KOPT-K1 (cell line): ENCODE measurements at regions not wholly inside any gene's neighbourhood (a gene's known extent, or its start where the extent isn't known, plus 50 kb on each side); places are given as distances from the start of the nearest gene placed in this dataset.
"Not testable (repeated sequence)": the region's sequence is repeated elsewhere in the genome, so short reads cannot be mapped to it uniquely, and the experiment has no call there.

Source experiments
- H3K27ac ChIP-seq: fragments of 200-600 bp; sonication (generic); 2 replicates; pipeline ENCODE4 v1.5.1; 2016; ENCODE audit warnings: antibody characterized with exemption, mild to moderate bottlenecking, low read depth, low read length; ENCODE audit not compliant: poor library complexity, severe bottlenecking
- H3K36me3 ChIP-seq: fragments of 200-600 bp; sonication (generic); 2 replicates; pipeline ENCODE4 v1.5.1; 2017; ENCODE audit warnings: antibody characterized with exemption, mild to moderate bottlenecking, low read length, moderate library complexity; ENCODE audit not compliant: insufficient read depth
- H3K9me3 ChIP-seq: fragments of 200-600 bp; sonication (generic); 2 replicates; pipeline ENCODE4 v1.5.1; 2017; ENCODE audit warnings: antibody characterized with exemption, low read length, mild to moderate bottlenecking; ENCODE audit not compliant: insufficient read depth, poor library complexity, severe bottlenecking

DNA sequence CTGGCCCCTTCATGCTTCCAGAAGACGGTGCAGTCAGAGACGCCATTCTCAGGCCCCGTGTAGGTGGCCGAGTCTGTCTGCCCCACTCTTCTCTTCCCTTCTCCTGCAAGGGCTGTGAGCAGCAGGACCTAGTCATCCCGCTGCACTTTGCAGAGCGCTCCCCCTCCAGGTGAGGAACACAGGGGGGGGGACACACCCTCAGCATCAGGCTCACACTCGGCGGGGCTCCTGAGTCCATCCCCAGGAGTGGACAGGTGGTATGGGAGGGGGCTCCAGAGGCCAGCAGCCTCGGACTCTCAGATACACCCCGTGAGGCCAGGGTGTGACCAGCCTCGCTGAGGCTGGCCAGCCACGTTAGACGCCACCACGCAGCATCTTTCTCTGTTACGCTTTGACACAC is 460.5 kb upstream of the MYT1L start:
- no peaks in the 10 kb centered on the region for H3K9me3 ChIP-seq
- no peak overlapping the region for H3K27ac ChIP-seq
- no peaks in the 10 kb centered on the region for H3K36me3 ChIP-seq

DNA sequence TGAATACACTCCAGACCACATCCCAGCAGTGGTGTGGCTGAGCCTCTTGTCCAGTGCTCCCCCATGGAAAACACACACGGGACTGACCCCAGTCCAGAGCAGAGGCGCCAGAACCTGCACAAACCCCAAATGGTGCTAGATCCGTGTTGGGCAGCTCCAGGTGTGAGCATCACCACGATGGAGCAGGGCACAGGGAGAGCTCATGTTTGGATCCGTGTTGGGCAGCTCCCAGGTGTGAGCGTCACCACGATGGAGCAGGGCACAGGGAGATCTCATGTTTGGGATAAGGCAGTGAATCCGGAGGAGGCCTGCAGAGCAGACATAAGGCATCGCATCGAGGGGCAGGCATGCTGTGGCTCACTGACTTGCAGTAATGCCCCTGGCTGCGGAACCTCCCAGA is 460.0 kb upstream of the MYT1L start:
- H3K9me3 ChIP-seq = no peaks in the 10 kb centered on the region
- no peak overlapping the region for H3K27ac ChIP-seq

DNA sequence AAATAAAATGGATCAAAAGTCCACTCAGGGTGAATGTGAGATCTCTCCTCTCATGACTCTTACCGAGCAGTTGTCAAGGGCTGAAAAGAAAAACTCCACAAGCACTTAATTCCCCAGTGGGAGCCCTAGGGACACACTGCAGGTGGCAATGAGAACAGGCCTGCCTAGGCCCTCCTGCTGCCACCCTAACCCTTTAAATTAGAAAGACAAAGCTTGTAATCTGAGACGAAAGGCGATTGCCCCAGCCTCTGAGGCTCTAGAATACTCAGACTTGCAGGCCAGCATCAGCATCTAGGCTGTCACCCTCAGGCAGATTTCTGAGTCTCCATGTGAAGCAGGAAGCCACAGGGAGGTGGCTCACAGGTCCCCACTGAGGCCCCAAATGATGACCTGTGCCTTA is 457.0 kb upstream of the MYT1L start:
- Histone ChIP-seq H3K36me3 (no peaks in the 10 kb centered on the region), H3K9me3 (no peaks in the 10 kb centered on the region), H3K27ac (no peak overlapping the region)

More for the DNA sequence above, 460.0 kb upstream of the MYT1L start:
- no peaks in the 10 kb centered on the region for H3K36me3 ChIP-seq

DNA sequence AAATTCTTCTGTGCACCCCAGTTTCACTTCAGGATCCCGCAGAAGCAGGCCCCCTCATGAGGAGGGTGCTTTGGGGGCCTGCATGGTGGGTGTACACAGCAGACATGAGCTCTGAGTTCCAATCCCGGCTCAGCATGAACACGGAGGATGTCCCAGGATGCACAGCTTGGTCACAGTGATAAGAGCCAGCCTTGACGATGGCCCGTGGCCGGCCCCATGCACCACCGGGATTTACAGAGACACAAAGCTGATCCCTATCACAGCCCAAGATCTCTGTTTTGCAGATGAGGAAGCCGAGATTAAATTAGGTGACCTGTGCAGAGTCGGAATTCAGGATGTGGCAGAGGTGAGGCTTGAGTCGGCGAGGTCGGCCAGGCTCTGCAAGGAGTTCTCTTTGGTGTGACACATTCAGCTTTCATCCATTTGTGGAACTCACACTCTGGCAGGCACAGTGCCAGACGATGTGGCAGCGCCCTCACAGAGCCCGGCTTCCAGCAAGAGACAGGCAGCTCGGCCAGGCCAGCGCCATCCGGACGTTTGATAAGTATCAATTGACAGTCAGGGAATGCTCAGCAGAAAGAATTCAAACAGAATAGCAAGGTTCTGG is 456.3 kb upstream of the MYT1L start:
- Histone ChIP-seq H3K9me3 (no peaks in the 10 kb centered on the region), H3K27ac (no peak overlapping the region), H3K36me3 (no peaks in the 10 kb centered on the region)

DNA sequence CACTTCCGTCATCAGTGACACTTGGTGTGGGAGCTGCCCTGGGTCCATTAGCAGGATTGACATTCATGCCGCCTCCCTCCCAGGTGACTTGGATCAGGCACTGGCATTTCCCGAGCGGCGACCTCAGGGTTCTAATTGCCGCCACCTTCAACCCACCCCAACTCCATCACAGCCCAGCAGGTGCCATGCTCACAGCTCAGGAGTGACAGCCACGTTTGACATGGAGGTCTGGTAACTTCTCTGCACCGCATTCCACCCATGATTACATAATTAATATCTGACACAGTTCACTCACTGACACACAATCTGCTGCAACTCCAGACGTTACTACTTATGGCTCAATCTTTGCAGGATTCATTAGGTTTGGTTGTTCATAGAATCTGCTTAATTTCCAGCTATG is 450.9 kb upstream of the MYT1L start:
- Histone ChIP-seq H3K36me3 (no peaks in the 10 kb centered on the region), H3K27ac (no peak overlapping the region), H3K9me3 (peaks cover 18% of the 10 kb centered on the region)

DNA sequence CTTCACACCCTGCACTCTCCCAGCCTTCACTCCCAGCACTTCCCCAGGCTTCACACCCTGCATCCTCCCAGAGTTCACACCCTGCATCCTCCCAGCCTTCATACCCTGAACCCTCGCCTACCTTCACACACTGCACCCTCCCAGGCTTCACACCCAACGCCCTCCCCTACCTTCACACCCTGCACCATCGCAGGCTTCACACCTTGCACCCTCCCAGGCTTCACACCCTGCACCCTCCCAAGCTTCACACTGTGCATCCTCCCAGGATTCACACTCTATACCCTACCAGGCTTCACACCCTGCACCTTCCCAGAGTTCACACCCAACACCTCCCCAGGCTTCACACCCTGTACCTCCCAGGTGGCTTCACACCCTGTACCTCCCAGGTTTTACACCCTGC is 448.7 kb upstream of the MYT1L start:
- H3K9me3 ChIP-seq = peaks cover 18% of the 10 kb centered on the region
- no peaks in the 10 kb centered on the region for H3K36me3 ChIP-seq
- H3K27ac ChIP-seq = no peak overlapping the region

DNA sequence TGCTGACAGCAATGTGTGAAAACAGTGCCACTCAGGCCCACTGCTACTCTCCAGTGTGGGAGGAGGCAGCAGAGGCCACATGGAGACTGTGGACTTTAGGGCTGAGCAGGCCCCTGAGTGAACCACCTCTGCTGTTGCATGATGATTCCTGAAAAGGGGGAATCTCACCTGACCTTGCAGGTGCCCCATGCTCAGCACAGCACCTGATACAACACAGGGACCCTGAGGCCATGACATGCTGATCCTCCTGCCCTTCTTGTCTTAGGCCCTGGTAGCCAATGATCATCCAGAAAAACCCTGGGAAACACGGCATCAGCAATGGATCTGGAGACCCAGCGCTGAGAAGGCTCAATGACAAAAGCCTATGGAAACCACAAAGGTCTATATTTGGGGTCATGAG is 446.8 kb upstream of the MYT1L start:
- H3K36me3 ChIP-seq = no peaks in the 10 kb centered on the region
- H3K9me3 ChIP-seq = peaks cover 18% of the 10 kb centered on the region
- H3K27ac ChIP-seq = no peak overlapping the region

DNA sequence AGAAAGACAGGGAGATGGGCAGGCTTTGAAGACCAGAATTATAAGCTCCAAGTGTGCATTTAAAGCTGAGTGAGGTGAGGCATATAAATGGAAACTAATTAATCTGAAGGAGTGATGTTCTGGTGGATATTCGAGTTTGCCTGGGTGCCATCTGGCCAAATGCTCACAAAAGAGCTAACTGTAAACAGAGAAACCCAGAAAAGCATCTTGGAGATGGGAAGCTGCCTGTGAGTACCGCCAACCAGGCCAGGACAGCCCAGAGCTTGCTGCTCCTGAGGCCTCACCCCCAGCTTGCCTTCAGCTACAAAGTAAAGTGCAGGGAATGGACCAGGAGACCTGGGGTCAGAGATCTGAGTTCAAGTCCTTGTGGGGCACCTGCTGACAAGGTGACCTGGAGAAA is 446.1 kb upstream of the MYT1L start:
- Histone ChIP-seq H3K27ac (no peak overlapping the region), H3K36me3 (no peaks in the 10 kb centered on the region), H3K9me3 (peaks cover 18% of the 10 kb centered on the region)

DNA sequence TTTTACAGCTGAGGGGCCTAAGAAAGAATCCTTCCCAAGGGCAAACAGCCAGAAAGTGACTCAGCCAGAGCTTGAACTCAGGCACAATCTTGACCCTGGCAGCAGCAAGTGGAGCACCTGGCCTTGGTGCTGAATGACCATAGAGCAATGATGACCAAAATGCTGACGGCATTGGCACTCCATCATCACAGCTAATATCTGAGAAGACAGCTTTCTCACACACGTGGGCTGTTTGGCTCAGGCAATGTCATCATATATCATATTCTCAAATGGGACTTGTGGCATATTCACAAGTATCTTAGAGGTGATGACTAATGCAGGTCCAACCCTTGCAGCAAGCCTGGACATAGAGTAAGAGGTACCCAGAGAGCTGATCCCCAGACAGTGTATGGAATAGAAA is 443.9 kb upstream of the MYT1L start:
- Histone ChIP-seq H3K36me3 (no peaks in the 10 kb centered on the region), H3K27ac (no peak overlapping the region), H3K9me3 (peaks cover 9% of the 10 kb centered on the region)

DNA sequence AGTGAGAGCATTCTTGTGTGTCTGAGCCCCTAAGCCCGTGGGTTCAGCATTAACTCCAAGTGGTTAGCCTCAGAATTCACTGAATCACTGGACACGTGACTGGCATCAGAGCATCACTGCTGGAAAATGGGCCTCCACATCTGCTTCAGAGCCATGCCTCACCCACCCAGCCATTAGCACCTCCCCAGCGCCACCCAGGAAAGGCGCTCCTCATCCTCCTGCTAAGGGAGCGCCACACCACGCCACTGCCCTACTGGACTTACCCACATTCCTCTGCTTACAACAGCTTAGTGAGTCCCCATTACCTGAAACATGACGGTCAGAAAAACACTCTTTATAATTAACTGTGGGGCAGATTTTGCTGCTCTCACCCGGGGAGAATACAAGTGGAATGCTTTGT is 442.6 kb upstream of the MYT1L start:
- Histone ChIP-seq H3K27ac (no peak overlapping the region), H3K36me3 (no peaks in the 10 kb centered on the region), H3K9me3 (no peaks in the 10 kb centered on the region)

DNA sequence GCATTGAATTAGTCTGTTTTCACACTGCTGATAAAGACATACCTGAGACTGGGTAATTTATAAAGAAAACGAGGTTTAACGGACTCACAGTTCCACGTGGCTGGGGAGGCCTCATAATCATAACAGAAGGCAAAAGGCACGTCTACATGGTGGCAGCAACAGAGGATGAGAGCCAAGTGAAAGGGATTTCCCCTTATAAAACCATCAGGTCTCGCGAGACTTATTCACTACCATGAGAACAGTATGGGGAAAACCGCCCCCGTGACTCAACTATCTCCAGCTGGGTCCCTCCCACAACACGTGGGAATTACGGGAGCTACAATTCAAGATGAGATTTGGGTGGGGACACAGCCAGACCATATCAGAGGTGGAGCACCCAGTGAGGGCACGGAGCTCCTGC is 442.0 kb upstream of the MYT1L start:
- H3K36me3 ChIP-seq, H3K27ac ChIP-seq, H3K9me3 ChIP-seq: not testable (repeated sequence)

DNA sequence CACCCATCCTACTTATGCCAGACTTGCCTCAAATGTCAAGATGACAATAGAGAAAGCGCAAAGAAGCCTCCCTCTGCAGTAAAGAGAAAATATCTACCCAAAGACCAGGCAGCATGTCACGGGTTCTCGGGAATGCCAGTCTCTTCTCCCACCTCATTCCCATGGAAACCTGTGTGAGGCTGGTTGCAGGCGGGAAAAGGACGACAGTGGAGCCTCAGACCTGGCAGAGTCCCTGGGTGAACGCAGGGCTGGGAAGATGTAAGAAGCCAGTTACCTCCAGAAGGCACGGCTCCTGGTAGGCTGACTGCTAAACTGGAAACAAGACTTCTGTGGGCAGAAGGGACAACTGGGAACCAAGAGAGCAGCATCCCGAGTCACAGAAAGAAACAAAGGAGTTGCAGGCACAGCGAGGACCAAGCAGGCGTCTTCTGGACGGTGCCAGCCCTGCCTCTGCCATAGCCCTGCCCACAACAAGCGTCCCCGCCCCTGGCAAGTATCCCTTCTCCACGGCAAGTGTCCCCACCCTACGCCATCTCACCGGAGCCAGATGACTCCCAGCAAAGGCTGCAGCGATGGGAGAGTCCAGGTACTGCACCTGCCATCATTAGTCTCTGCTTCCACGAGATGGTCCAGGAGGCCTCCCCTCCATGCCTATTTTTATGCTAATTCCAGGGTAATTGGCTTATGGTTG is 440.8 kb upstream of the MYT1L start:
- Histone ChIP-seq H3K9me3 (no peaks in the 10 kb centered on the region), H3K27ac (no peak overlapping the region), H3K36me3 (no peaks in the 10 kb centered on the region)

DNA sequence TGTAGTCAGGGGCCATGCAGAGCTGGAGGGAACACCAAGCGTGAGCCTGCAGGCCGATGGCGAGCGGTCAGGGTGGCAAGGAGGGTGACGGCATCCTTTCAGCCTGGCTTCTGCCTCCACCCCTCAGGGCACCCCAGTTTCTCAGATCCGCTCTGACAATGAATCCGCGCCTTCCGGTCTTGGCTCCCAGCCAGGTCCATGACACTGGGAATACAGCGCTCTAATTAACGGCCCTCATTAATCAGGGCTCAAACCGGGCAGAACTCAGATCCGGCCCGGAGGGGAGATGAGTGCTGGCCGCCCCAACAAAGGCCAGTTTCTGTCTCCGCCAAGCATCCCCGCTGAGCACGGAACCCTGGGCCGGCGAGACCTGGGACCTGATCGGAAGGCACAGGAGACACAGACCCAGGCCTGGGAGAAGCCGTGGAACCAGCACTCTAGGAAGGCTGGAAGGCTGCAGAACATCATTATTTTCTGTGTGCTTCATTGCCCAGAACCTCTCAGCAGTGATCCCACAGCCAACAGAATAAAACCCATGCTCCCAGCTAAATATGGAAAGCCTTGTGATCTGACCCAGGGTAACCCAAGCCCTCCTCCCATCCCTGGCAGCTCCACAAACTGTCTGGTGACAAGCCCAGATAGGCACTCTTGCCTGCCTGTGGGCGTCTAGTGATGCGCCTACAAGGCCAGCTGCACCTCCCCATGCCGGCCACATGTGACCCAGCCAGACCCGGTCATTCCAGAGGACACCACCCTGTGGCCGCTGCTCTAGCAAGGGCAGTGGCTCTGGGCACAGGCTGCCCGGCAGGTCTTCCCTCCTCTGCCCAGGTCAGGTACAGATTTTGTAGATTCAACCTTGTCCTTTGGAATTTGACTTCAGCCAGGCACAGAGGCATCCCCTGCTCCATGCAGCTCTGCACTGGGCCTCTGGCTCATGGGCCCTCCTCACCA is 438.7 kb upstream of the MYT1L start:
- Histone ChIP-seq H3K9me3 (no peaks in the 10 kb centered on the region), H3K27ac (no peak overlapping the region), H3K36me3 (no peaks in the 10 kb centered on the region)

DNA sequence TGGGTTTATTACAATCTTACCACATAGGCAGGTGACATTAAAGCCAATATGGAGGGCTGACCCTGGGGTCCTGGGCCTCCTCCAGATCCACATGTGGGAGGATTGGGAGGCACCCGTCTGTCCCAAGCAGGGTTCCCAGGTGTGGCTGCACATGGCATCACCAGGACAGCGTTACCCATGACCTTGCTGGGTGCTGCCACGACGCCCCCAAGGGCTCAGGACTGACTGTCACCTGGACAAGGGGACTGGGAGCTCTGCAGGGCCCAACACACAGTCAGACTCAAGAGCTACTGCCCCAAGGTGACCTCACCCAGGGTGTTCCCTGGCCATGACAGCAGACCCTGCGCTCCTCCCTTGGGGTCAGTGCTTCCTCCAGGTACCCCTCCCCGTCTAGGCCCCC is 437.4 kb upstream of the MYT1L start:
- H3K9me3 ChIP-seq = no peaks in the 10 kb centered on the region
- H3K36me3 ChIP-seq = no peaks in the 10 kb centered on the region
- no peak overlapping the region for H3K27ac ChIP-seq

DNA sequence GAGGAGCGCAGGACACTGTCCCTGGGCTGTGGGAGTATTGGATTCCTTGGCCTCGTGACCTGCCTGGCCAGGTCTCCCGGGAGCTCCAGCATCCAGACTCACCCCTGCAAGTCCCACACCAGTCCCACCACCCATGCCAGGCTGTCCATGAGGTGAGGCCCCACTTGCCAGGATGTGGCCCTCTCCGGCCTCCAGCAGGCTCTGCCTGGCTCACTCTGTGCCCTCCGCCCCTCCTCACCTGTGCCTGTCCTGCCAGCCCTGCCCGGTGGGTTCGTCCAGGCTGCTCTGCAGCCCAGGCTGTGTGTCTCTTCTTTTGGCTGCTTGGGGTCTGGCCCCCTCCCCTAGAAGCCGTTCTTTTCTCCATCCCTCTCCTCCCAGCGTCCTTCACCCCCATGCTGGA is 436.8 kb upstream of the MYT1L start:
- no peaks in the 10 kb centered on the region for H3K36me3 ChIP-seq
- H3K27ac ChIP-seq = no peak overlapping the region
- no peaks in the 10 kb centered on the region for H3K9me3 ChIP-seq
